ENCODE measurements at regions not wholly inside any gene's neighbourhood (a gene's known extent, or its start where the extent isn't known, plus 50 kb on each side); places are given as distances from the start of the nearest gene placed in this dataset.
"Not testable (repeated sequence)": the region's sequence is repeated elsewhere in the genome, so short reads cannot be mapped to it uniquely, and the experiment has no call there.

DNA sequence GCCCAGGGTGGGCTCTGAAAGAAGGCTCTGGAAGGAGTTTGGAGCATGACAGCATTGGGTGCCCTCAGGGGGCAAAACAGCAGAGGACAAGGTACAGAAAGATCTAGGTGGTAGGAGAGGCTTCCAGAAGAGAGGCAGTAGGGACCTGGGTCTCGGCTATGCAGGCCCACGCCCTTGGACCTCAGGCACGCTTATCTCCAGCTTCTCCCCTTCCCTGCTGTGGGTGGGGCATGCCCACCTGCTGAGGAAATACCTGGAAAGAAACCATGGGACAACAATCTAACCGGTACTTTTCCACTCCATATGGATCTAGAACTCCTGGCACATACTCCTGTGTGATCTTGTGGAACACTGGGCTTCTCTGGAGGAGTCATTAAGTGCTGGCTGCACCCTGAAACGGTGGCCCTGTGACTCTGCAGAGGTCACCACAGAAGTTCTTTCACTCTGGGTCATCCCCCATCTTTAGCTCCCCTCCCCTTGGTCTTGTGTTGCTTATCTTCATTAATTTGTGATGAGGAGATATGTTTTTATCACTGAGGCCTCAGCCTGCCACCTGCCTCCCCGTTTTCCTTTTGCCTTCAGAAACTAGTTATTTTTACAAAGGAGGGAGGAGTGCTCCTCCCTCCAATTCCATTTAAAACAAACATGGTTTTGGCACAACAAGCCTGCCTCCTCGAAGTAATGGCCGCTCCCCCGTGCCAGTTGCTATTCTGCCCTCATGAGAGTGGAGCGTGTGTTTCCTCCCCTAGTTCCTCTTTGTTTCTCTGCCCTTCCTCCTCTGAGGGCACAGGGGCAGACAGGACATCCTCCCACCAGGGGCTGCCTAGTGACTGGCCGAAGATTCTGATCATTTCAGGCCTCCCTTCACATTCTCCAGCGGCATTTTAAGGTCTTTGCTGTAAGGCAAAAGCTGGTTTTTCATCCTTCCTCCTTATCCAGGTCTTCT is 78.0 kb upstream of the ATP5PO start:
- DNase-seq: no peak

GRCh38 chr21:33992412-33992811 is 76.8 kb upstream of the ATP5PO start:
- not testable (repeated sequence) for DNase-seq

GRCh38 chr21:33991133-33991532 is 75.5 kb upstream of the ATP5PO start:
- no peak for DNase-seq

DNA sequence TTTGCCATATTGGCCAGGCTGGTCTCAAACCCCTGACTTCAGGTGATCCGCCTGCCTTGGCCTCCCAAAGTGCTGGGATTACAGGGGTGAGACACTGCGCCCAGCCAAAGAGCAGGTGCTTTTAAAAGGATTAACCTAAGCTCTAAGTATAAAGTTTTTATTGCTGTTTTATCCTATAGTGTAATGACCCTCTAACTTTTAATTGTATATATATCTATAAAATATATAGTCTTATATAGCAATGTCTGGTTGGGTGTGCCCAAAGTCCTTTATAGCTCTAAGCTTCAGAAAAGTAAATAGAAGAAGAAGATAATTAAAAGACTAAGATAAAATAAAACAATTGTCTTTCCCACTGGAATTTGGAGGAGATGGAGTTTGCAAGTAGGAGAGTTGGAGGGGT is 73.8 kb upstream of the ATP5PO start:
- DNase-seq: no peak

GRCh38 chr21:33988237-33989017 is 72.8 kb upstream of the ATP5PO start:
- no peak for DNase-seq

- DNase-seq: no peak
Measured at GRCh38 chr21:33987461-33987860, 71.9 kb upstream of the ATP5PO start.

DNA sequence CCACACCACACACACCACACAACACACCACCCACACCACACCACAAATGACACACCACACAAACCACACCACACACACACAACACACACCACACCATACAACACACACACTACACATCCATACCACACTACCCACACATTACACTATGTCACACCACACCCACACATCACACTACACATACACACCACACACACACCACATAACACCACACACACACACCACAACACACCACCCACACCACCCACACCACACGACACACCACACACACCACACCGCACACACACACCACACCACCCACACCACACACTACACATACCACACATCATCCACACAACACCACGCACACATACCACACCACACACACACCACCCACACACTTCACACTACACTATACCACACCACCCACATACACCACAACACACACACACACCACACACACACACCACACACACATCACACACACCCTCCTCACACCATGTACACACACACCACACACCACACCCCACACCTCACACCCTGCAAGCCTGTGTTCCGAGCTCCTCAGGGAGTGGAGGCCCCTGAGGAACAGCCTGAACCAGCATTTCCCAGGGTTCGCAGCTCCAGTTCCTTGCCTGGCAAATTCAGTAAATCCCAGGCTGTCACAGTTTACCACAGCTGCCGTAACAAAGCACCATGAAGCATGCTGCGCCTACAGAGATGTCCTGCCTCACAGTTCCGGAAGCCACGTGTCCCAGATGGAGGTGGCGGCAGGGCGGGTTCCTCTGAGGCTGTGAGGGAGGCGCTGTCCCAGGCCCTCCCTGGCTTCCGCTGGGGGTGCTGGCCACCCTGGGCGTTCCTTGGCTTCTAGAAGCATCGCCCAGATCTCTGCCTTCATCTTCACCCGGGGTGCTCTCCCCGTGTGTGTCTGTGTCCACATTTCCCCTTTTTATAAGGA is 69.8 kb upstream of the ATP5PO start:
- DNase-seq: no peak

DNA sequence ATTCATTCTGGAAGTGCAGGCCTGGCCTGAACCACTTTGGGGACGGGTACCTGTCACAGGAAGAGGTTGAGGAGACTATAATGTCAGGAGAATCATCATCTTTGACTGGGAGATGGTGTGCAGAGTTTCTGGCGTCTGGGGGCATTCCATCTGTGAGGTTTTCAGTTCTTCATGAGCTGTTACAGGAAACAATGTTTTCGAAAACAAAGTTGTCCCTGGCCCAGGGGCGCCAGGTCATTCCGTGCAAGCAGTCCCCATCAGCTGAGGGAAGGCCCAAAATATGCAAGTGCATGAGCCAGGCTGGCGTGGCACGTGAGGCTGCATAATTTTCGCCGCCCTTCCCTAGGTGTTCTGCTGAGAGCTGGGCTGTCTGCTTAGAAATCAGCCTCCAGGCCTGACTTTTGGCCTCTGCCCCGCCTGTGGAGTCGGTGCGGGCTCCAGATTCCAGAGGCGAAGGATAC is 68.4 kb upstream of the ATP5PO start:
- no peak for DNase-seq

DNA sequence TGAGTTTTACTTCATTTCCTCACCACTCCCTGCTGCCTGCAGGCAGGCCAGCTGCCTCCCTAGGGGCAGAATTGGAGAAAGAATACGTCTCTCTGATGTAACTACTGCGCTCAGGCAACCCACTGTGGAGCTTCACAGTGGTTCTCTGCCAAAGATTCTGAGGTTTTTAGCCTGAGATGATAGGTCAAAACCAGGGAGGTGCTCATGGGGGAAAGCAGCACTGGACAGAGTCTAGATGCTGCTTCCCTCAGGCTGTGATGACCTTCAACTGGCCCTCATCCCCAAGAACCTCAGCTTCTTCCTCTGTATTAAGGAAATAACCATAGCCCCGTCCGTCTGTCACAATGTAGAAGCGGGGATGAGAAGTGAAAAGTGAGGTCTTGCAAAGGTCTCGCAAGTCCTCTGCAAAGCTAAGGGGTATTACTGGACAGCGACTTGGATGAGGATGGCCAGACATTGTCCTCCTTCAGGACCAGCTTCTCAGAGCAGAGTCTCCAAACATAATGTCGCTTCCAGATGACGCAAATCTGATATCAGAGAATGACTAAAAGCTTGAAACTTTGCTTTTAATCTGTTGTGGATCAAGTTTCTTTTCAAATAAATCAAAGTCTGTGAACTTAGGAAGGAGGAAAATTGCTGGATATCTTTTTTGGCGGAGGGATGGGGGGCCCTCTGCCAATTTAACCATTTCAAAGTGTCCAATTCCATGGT is 65.9 kb upstream of the ATP5PO start:
- no peak for DNase-seq

GRCh38 chr21:33980276-33980916 is 64.8 kb upstream of the ATP5PO start:
- no peak for DNase-seq

DNA sequence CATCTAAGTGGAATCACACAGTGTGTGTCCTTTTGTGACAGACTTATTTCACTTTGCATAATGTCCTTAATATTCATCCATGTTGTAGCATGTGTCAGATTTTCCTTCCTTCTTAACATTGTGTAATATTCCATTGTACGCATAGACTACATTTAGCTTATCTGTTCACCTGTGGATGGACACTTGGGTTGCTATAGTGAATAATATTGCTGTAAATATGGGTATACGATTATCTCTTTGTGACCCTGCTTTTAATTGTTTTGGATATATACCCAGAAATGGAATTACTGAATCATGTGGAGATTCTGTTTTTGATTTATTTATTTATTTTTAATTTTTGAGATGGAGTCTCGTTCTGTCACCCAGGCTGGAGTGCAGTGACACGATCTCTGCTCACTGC is 63.0 kb upstream of the ATP5PO start:
- DNase-seq: no peak

GRCh38 chr21:33977721-33978369 is 62.2 kb upstream of the ATP5PO start:
- DNase-seq: no peak

DNA sequence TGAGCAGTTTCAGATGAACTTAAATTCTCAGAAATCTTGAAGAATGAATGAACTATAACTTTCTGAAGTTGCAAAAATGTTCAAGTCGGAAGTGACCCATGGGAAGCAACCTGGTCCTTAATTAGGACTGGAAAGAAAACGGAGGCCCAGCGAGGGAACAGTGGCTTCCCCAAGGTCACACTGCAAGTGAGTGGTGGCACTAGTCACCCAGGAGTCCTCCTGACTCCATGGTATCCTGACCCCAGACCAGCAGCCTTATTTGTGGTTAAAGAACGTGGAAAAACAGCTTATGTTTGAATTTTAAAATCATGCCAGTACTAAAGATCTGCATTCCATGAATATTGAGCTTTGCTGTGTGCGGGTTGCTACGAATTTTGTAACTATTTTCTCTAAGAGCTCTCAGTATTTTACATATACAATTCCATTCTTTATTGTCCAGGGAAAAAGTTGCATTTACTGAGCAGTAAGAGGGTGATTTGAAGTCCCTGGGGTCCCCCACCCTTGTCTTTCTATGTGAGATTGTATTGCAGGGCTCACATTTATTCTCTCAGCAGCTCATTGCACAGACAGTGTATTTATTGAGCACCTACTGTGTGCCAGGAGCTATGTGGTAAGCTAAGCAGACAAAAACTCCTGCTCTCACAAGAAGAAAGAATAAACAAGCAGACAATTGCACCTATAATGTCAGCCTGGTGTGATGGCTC is 61.6 kb upstream of the ATP5PO start:
- no peak for DNase-seq

GRCh38 chr21:33976082-33977016 is 60.7 kb upstream of the ATP5PO start:
- peak; percentile 70 to 72 for DNase-seq

GRCh38 chr21:33975548-33976081 is 60.0 kb upstream of the ATP5PO start:
- peak; percentile 55 to 57 for DNase-seq

DNA sequence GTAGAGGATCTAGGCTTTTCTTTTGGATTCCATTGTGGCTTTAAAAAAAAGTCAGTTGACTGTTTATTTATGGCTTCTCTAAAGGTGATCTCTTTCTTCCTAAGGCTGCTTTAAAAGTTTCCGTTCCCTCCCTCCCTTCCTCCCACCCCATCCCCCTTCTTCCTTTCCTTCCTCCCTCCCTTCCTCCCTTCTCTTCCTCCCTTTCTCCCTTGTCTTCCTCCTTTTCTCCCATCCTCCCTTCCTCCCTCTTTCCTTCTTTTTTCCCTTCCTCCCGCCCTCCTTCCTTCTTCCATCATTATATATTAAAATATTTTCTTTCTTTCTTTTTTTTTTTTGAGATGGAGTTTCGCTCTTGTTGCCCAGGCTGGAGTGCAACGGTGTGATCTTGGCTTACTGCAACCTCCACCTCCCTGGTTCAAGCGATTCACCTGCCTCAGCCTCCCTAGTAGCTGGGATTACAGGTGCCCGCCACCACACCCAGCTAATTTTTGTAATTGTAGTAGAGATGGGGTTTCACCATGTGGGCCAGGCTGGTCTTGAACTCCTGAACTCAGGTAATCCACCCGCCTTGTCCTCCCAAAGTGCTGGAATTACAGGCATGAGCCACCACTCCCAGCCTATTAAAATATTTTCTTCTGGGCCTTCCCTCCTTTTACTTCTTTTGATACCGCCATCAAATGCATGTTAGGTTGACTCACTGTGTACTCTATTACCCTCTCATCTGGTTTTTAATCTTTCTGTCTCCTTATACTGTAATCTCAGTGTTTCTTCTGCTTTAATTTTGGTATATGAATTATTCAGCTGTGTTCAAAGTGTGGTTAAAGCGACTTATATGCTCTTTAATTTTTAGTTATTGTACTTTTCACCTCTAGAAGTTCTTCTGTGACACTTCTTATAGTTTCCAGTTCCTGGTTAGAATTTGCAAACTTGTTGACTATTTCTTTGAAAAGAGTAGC is 59.2 kb upstream of the ATP5PO start:
- DNase-seq: no peak

DNA sequence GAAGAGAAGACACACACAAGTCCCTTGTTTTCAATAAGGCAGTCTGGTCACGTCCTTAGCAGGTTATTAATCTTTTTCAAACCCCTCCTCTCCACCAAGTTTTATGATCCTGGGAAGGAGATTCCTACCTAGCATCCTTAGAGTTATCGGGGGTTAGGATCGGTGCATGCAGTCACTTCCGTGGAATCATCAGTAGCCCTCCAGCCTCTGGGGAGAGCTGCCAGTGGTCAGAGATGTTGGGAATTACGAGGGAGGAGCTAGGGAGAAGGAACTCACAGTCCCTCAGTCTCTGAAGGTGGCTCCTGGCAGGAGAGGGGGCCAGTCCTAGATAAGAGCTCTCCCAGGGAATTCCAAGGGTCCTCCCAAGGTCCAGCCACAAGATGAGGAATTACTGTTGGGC is 57.7 kb upstream of the ATP5PO start:
- no peak for DNase-seq

DNA sequence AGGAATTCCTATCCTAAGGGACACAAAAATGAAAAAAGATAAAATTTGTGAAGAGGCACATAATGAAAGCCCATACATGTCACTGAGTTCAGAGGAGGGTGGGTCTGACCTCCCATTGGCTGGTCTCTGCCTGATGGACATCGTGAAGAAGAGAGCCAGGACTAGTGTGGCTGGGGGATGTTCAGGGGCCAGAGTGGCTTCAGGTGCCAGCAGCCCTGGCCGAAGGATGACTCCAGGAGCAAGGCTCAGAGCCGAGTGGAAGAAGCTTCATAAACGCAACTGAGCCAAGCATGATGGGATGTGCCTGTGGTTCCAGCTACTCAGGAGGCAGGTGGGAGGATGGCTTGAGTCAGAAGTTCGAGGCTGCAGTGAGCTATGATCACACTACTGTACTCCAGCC is 56.9 kb upstream of the ATP5PO start:
- DNase-seq: no peak
